Kidney (tissue), 13 donors: ENCODE measurements at regions not wholly inside any gene's neighbourhood (a gene's known extent, or its start where the extent isn't known, plus 50 kb on each side); places are given as distances from the start of the nearest gene placed in this dataset.

Experiments
- DNase-seq, 5 donors: peaks; one replicate each; pipeline ENCODE4 v3.0.0-alpha.2; 2013 to 2020
- FAIRE-seq: peaks from 2 replicates; lab custom pipeline; 2012; peaks lifted over from hg19 to GRCh38; lab: Jason Lieb, UNC
- H3K27ac ChIP-seq, 2 donors: one replicate each; pipeline ENCODE4 v1.7.0; 2013; ENCODE audit warnings: low read depth in 2 of 2, low read length in 2 of 2, inconsistent platforms in 1 of 2
- H3K27me3 ChIP-seq: one replicate; pipeline ENCODE4 v1.7.1; 2013; ENCODE audit warnings: low read length, inconsistent platforms; ENCODE audit not compliant: control insufficient read depth, insufficient read depth
- H3K36me3 ChIP-seq, 3 donors: one replicate each; pipeline versions ENCODE4 v1.7.0 to v1.7.1; 2013; ENCODE audit warnings: low read length in 3 of 3, control low read depth in 1 of 3, inconsistent platforms in 1 of 3; ENCODE audit not compliant: insufficient read depth in 3 of 3, control insufficient read depth in 2 of 3
- H3K4me1 ChIP-seq, 3 donors: one replicate each; pipeline versions ENCODE4 v1.7.0 to v1.7.1; 2013; ENCODE audit warnings: low read length in 3 of 3, inconsistent platforms in 1 of 3, low read depth in 1 of 3; ENCODE audit not compliant: control insufficient read depth in 2 of 3, insufficient read depth in 2 of 3
- H3K4me3 ChIP-seq, 3 donors: one replicate each; pipeline versions ENCODE4 v1.7.0 to v1.8.1; 2013; ENCODE audit warnings: low read length in 3 of 3, control low read depth in 1 of 3, inconsistent platforms in 1 of 3
- H3K9ac ChIP-seq, 3 donors: one replicate each; pipeline versions ENCODE4 v1.7.0 to v1.7.1; 2013; ENCODE audit warnings: low read length in 3 of 3, control low read depth in 1 of 3, inconsistent platforms in 1 of 3
- H3K9me3 ChIP-seq, 3 donors: one replicate each; pipeline versions ENCODE4 v1.7.0 to v1.7.1; 2013; ENCODE audit warnings: low read length in 3 of 3, control low read depth in 1 of 3, inconsistent platforms in 1 of 3; ENCODE audit not compliant: control insufficient read depth in 2 of 3, insufficient read depth in 1 of 3
- CTCF ChIP-seq: IDR thresholded peaks from 3 replicates; pipeline ENCODE4 v1.5.1; 2012; ENCODE audit warnings: mild to moderate bottlenecking, moderate library complexity, borderline replicate concordance; ENCODE audit not compliant: insufficient read depth; ENCODE audit errors: extremely low read depth
- intact Hi-C: fragments of 100-400 bp; cut with DNase I; formaldehyde crosslinking; loops from one replicate; pipeline ENCODE4 v1.11.1; 2022
- donor health status: control.
- donor health status: control.
- donor health status: control.
- donor health status: control.
- donor health status: control.
- donor health status: DM: yes; HTN: yes; CAD: no.
- donor health status: Normal renal cell carcinoma (clear cell type).

GRCh38 chr10:77687621-77688020 lies 50.0 kb upstream of the KCNMA1 start:
- no peak for TF ChIP-seq CTCF
- Histone ChIP-seq H3K9me3 (no peaks in the 10 kb centered on the region), H3K36me3 (no peaks in the 10 kb centered on the region), H3K4me1 (no peaks in the 10 kb centered on the region), H3K4me3 (no peak overlapping the region), H3K27me3 (no peaks in the 10 kb centered on the region), H3K9ac (no peak overlapping the region), H3K27ac (no peak overlapping the region)
- DNase-seq, result no peak
- intact Hi-C loops, result no loop called here
- FAIRE-seq, result no peak
